NCI-H524 (cell line): ENCODE measurements at regions not wholly inside any gene's neighbourhood (a gene's known extent, or its start where the extent isn't known, plus 50 kb on each side); places are given as distances from the start of the nearest gene placed in this dataset.

Experiments
- DNase-seq, 2 experiments: peaks; one replicate each; lab custom pipeline; 2025; lab: John Stamatoyannopoulos, UW

DNA sequence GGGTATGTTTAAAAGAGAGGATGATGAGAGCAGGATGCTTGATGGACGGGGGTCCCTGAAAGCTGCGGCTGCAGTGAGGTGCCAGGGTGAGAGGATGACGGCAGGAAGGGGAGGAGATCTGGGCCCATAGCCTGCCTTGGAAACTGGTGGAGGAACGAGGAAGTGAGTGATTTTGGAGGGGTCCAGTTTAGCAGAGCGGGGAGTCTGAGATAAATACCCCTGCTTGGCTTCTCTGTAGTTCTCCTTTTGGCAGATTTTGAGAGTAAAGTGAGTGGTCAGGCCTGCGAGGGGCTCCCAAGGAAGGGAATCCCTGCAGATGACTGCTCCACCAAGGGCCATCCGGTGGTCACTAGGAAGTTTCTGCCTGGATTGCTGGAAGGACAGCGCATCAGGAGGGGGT is 98.5 kb upstream of the PTCH1 start:
- DNase-seq, result no peak

DNA sequence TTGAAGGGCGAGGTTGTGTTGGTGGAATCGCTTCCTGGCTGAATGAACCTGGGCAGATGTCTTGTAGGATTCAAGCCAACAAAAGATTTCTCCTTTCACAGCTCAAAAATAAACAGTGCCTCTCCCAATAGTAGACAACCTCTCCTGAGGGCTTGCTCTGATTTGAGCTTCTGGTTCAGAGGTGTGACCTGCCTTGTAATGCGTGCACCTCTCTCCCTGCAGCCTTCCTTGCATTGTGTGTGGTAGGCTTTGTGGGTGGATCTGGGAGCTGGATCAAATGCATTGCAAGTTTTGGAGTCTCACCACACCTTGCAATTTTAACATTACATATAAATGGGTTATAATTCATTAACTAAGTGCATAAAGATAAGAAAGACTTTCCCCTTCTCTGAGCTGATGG is 96.9 kb upstream of the PTCH1 start:
- DNase-seq, result no peak

DNA sequence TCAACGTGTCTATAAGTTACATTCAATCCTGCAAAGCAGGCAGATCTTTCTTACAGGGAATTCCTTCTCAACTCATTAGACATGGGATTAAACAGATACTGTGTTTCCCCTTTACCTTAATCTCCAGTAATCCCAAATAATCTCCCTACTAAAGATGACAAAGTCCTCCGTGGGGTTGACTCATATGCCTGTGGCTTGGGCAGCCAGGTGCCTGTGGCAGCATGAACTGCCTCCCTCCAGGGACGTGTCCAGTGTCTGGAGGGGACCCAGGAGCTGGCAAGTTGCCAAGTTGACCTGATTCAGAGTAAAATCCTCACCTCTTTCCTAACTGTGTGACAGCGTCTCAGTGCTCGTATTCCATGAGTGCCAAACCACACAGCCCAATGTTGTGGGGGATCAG is 94.6 kb upstream of the PTCH1 start:
- peak in 1 of 2 experiments; percentile 61 for DNase-seq

DNA sequence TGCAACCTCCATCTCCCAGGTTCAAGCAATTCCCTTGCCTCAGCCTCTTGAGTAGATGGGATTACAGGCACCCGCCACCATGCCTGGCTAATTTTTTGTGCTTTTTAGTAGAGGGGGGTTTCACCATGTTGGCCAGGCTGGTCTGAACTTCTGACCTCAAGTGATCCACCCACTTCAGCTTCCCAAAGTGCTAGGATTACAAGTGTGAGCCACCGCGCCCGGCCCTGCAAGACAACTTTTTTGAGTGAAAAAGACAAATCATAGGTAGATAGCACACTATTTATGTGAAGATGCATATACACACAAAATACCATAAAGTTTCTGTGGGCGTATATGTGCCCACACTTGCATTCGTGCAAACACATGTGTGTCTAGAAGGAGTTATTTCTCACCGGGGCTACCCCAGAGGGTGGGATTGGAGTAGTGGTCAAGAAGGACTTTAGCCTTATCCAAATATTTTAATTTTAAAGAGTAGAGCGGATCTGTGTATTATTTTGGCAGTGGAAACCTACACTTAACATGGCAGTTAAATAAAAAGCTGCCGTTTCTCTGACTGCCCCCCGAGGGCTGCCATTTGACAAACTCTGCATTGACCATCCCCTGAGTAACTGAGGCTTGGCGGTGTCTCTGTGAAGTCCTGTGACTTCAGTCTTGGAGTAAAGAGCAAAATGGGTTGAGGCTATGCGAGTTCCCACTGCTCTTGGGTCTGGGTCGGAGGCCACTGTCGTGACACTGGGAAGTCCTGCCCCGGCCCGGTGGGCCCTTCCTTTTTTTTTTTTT is 93.4 kb upstream of the PTCH1 start:
- DNase-seq, result no peak

DNA sequence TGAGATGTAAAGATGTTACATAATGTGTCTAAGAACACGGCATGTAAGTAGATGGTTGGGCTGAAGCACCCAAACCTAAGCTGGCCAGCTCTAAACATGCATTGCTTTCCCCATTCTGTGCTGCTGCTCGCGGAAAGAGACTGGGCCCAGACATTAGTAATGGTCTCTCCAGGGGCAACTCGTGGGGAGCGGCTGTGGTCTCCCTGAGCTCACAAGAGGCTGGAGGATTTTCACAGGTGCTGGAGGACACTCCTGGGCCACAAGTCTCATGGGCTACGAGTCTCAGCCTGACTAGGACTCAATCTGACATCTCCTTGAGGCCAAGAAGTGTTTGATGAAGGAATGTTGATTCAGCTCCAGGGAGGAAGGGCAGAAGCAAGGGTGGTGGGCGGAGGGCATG is 92.7 kb upstream of the PTCH1 start:
- no peak for DNase-seq

DNA sequence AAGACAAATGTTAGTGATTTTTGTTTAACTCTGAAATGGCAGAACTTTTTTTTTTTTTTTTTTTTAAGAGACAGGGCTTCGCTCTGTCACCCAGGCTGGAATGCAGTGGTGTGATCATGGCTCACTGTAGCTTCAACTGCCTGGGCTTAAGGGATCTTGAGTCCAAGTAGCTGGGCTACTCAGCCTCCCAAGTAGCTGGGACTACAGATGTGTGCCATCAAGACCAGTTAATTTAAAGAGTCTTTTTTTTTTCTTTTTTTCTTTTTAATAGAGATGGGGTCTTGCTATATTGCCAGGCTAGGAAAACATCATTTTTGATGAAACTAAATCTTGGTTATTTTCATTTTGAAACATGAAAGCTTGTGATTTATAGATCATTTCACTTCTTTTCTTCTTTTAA is 91.6 kb upstream of the PTCH1 start:
- DNase-seq, result no peak

DNA sequence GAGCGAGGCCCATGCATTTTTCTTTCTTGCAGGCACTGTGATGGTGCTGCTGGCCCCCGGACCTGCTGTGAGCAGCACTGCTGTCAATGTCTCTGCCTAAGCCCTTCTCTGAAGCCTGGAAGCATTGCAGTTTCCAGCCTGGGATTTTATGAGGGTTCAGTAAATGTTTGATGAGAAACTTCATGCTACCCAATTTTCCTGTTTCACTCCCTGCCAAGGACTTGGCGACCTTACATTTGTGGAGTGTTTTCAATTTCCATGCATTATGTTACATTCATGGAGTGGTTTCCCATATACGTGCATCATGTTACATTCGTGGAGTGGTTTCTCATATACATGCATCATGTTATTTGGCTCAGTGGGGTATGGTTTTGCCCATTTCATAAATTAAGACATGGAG is 90.7 kb upstream of the PTCH1 start:
- DNase-seq, result no peak

DNA sequence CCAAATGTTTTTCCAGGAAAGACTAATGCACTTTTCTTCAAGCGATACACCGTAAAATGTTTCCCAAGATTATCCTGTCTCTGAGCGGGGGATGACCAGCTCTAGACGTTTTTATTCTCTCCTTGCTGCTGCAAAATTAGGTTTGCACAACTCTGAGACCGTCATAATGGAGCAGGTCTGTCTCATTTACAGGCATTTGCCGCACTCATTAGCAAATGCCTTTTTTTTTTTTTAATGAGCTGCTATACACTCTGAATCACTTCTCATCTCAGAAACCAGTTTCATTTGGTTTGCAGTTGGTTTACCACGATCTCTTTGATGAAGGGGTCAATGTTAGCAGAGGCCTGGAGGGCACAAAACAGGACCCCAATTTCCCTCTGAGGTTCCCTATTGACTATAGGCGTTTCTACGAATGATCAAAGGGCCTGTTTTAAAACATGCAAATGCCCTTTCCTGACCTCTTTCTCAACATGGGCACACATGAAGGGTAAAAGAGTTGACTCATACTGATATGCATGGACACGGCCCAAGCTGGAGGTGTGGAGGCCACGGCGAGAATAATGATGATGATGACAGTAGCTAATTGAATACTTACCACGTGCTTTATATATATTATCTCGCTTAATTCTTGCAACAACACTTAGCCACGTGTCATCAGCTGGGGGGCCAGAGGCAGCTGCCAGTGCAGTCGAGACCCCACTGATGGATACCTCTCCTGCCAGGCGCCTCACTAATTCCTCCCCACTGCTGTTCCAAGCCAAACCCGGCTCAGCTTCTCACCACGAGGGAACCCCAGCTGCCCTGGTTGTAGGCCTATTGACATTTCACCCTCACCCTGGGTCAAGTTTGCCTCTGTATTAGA is 89.9 kb upstream of the PTCH1 start:
- no peak for DNase-seq

DNA sequence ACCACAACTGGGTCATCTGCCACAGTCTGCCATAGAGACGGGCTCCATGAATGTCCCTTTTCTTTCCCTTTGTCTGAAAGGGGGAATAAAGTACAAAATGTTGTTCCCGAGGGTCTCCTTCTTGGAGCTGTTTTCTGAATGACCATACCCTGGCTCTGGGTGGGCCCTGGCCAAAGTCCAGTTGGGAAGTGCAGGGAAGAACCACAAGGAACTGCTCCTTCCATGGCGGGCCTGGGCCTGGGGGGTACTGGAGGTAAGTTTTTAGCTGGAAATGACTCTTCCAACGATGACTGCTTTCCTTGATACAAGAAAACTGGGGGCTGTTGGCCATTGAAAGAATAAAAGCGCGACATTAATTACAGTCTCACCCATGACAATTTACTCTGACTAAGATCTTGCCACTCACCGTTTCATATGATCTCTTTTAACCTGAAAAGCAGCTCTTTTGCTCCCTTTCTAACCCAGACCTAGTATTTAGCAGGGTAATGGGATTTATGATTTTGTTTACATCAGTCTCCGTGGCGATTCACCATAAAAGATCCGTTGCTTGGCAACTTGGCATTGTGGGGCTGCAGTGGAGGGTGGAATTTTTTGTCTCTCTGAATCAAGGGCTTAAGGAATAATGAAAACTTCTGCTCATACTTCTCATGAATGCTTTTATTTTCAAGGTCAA is 89.2 kb upstream of the PTCH1 start:
- peak in 1 of 2 experiments; percentile 28 for DNase-seq

DNA sequence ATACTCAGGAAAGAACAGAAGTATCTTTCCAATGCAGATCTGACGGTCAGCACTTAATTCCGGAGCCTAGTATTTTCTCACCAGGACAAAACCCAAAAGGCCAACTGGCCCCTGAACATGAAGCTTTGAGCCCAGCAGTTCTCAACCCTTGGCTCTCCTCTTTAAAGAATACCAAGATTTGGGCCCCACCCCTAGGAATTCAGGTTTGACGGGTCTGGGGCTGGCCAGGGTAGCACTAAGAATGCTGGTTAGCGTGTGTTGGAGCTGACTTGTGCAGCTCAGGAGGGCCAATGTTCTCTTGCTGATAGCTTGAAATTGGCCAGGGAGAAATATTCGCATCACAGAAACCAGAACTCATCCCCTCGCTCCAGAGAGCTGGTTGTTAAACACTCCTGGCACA is 88.3 kb upstream of the PTCH1 start:
- no peak for DNase-seq

DNA sequence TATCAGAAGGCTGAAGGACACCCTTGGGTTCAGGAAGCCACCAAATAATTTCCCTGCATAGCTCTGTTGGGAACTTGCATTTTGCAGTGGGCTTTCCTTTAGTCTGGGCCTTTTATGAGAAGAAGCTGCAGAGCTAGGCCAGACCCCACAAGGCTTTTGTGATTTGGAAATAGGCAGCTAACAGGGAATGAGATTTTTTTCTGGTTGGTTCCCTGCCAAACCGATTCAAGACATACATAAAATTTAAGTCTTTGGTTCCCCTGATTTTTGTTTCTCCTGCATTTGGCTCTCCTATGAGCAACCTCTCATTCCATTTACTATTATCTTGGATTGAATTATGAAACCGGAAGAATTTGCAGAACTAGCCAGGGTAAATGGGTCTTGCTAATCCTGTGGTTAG is 81.5 kb upstream of the PTCH1 start:
- DNase-seq, result no peak

DNA sequence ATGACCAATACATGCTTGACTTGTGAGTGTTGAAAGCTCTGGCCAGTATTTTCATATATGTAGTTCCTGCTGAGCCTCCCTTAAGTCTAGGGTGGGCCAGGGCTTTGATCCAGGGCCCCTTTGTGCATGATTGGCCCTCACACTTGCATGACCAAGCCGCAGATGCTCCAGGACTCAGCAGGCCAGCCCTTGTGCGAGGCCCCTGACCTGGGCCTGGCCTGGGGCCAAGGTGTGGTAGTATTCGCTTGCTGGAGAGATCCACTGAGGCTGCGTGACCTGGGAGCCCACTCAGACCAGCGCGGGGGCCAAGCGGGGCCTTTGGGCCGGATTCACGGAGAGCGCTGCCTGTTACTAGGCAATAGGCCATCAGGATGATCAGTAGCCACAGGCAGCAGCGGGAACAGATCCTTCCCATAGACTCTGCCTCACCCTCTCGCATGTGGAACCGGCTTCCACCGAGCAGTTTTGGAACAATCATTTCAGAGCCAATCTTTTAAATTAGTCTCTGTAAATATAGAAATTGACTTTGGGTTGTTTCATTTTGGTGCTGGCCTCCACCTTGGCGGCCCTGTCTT is 79.0 kb upstream of the PTCH1 start:
- no peak for DNase-seq

DNA sequence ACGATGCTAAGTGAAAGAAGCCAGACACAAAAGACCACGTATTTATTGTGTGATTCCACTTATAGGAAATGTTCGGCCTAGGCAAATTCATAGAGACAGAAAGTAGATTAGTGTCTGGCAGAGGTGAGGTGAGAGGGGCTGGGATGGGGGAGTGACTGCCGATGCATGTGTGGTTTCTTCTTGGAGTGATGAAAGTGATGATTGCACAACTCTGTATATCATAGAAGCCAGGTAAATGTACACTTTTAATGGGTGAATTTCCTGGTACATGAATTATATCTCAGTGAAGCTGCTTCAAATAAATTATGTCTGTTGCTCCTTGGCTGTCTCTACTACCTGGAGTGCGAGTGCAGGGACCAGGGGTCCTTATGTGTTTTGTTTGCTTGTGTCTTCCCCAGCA is 76.2 kb upstream of the PTCH1 start:
- no peak for DNase-seq

DNA sequence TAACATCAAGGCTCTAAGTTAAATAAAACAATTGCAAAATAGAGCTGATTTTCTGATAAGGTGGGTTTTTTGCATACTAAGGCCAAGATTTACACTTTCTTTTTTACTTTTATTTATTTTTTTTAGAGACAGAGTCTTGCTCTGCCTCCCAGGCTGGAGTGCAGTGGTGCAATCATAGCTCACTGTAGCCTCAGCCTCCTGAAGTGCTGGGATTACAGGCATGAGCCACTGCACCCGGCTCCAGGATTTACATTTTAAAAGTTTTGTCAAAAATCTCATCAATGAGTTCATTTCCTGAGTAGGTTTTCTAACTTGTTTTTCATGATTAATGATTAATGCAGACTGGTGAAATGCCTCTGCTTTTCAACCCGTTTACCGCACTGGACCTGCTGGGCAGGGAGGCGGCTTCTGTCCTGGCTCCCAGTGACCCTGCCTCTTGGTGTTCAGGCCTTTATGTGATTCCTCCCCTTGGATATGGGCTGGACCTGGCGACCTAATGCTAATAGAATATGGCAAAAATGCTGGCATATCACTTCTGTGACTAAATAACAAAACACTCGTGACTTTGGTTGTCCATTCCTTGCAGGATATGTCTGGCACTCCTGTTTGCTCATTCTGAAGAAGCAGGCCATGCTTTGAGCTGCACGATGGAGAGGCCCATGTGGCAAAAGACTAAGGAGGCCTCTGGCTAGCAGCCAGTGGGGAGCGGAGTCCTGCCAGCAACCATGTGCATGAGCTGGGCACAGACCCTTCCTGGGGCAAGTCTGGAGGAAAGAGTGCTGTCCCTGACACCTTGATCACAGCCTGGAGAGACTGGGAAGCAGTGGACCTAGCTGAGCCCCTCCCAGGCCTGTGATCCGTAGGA is 72.2 kb upstream of the PTCH1 start:
- DNase-seq, result no peak

DNA sequence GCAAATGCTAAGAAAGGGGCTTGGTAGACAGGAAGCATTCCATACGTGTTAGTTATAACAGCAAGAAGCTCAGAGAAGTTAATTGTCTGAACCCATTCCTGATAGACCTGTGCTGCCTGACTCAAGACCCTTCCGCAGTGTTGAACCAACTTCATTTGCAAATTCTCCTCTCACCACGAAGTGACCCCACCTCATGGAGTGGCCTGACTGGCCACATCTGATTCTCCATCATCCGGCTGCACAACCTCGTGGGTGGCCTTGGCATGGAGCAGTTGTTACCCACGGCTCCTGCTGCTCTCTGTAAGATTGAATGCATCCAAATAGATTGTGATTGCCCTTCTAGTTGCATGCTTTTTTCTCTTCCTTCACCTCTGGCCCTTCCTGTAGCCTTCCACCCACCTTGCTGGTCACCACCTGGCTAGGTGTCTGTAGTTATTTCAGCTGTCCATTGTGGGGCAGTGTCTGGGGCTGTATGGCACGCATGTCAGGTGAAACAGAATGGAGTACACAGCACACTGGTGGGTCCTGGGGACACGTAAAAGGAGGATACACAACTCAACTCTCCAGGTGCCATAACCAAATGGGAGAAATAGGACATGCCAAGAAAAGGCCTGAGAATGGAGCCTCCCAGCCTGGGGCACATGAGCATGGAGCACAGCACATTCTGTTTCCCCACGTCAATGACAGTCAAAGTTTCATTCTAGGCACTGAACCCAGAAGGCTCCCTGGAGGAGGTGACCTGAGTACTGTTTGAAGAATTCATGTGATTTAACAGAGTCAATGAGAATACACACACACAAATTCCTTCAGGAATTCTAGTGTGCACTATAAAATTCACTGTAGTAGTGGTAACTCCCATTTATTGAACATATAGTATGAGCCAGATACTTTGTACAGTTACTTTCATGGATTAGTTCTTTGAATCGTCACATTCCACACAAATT is 70.5 kb upstream of the PTCH1 start:
- DNase-seq, result no peak

DNA sequence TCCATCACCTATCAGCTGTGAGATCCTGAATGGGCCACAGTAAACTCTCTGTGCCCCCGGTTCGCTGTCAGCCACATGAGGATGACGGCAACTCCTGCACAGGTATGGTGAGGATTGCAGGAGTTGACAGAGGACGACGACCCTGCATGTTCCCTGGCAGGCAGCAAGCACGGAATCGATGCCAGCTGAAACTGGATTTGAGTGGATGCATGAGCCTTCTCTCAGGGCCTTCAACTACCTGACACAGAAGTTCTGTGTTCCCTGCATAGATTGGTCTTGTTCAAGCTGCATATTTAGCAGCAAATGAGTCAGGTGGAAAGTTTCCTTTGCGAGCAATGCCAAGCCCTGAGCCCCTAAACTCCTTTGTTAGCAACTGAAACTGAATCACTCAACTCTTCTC is 69.6 kb upstream of the PTCH1 start:
- no peak for DNase-seq

DNA sequence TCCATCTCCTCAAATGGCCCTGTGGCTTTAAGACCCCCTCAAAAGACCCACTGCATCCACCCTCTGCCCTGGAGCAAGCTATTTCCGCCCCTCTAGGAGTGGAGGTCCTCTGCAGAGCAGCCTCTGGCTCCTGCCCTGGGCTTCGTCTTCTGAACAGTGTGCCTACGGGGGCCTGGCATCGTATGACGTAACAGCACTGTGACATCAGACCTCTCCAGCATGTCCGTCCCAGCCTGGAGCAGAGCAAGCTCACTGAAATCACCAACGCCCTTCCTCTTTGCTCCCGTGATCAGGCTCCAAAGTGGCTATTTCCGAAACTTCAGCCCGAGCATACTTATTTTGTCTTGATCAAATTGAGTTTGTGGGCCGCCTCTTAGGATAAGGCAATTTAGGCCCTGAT is 69.1 kb upstream of the PTCH1 start:
- no peak for DNase-seq

DNA sequence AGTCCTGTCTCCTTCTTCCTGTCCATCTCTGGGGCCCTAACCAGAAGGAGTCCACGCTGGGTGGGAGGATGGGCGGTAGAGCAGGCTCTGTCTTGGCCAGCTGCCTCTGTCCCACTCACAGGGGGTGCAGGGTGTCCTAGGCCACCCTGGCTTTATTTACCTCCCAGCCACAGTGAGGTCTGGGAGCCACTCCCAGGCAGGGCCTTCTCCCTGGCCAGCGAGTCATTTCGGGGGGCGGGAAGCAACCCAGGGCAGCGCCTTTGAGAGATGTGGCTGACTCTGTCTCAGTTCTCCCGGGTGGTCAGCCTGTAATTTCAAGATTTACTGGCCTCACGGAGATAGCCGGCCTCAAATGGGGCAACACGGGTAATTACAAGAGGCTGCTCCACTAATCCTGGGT is 67.4 kb upstream of the PTCH1 start:
- DNase-seq, result no peak

DNA sequence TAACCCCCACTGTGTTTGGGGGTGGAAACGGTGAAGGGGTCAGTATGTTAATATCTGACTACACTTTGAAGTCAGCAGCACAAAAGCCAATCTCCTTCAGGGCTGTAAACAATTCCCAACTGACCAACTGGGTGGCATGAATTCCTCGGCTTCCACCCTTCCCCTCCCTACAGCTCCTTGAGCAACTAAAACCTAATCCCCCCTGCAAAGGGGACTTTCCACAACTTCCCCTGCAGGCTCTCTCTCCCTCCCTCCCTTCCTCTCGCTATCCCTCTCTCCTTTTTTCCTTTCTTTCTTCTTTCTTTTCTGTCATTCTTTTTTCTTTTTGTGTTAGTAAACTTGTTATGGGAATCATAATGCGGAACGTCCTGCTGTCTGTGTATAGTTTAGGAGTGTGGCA is 65.1 kb upstream of the PTCH1 start:
- DNase-seq, result no peak
